ENCODE measurements at regions not wholly inside any gene's neighbourhood (a gene's known extent, or its start where the extent isn't known, plus 50 kb on each side); places are given as distances from the start of the nearest gene placed in this dataset.

DNA sequence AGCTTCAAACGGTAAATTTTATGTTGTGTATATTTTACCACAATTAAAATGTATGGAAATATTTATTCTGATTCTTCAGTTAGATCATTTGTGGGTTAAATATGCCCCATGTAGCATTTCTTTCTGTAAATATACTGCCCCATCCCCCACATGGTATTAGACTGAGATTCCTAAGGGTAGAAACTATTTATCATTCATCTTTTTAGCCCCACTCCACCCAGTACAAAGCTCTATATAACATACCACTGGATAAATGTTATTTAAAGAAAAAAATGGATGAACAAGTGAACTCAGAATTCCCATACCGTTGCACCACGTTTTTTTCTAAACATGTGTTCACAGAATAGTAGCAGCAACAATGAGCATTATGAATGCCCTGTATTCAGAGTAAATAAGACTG lies 234.0 kb upstream of the IRF2BP2 start:
- H3K4me3 ChIP-seq (ENCODE audit: low read length), result no peak overlapping the region
- DNase-seq (ENCODE audit: low read depth), result no peak
- TF ChIP-seq, protein P1, sequence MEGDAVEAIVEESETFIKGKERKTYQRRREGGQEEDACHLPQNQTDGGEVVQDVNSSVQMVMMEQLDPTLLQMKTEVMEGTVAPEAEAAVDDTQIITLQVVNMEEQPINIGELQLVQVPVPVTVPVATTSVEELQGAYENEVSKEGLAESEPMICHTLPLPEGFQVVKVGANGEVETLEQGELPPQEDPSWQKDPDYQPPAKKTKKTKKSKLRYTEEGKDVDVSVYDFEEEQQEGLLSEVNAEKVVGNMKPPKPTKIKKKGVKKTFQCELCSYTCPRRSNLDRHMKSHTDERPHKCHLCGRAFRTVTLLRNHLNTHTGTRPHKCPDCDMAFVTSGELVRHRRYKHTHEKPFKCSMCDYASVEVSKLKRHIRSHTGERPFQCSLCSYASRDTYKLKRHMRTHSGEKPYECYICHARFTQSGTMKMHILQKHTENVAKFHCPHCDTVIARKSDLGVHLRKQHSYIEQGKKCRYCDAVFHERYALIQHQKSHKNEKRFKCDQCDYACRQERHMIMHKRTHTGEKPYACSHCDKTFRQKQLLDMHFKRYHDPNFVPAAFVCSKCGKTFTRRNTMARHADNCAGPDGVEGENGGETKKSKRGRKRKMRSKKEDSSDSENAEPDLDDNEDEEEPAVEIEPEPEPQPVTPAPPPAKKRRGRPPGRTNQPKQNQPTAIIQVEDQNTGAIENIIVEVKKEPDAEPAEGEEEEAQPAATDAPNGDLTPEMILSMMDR (conservative IDR thresholded peaks at IDR 0.05; ENCODE audit: low read depth, low read length), result no peak

DNA sequence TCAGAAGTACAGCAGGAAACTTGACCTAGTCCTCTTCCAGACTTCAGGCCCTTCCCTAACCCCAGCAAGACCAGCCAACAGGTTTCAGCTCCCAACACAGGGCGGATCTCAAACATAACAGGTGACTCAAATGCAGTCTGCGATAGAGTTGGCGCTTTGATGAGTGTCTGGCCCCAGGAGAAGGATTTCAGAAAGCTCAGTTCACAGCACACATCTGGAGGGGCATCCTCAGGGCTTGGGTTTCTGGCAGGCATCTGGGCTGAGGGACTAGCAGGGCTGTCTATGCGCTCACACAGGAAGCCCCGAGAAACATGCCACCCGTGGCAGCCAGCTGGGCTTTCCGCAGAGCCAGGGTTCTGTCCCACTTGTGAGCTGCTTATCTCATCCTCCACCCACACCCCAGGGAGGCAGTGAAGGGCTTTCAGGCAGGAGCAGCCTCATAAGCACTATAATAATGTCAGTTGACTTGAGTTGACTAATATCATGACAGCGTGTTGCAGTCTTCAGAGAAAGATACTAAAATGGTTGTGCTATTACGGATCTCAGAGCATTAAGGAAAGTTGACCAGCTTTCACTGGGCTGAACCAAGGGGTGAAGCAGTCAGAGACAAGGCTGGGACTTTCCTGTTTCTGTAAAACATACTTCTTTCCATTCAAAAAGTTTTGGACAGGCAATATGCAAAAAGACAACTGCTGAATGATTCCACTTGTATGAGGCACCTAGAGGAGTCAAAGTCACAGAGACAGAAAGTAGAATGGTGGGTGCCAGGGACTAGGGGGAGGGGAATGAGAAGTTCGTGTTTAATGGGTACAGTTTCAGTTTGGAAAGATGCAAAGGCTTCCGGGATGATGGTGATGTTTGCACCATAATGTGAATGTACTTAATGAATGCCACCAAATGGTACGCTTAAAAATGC lies 233.0 kb upstream of the IRF2BP2 start:
- no peak overlapping the region for H3K4me3 ChIP-seq (ENCODE audit: low read length)
- TF ChIP-seq, protein P1 (conservative IDR thresholded peaks at IDR 0.05; ENCODE audit: low read depth, low read length), result no peak
- DNase-seq (ENCODE audit: low read depth), result no peak

DNA sequence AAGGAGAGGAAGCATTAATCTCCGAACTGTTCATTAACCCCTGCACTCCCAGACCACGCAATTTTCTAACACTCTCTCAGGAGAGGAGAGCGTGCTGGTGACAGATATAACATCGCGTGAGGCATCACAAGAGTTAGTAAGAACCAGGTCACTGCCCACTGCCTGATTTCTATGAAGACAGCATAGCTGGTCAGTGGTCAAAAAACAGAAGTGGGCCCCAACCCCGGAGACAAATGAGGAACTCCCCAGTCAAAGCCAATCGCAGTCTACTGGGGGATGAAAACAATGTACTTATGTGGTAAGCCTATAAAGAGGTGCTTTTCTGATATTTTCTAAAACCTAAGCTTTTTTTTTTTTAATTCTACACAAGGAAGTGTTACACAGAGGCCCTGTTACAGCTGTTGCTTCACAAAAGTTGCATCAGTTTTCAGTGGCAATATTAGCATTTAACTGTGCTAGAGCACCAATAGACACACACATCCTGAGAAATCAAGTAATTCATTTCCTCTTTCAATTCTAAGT lies 231.8 kb upstream of the IRF2BP2 start:
- no peak overlapping the region for H3K4me3 ChIP-seq (ENCODE audit: low read length)
- TF ChIP-seq, protein P1 (conservative IDR thresholded peaks at IDR 0.05; ENCODE audit: low read depth, low read length), result no peak
- no peak for DNase-seq (ENCODE audit: low read depth)

DNA sequence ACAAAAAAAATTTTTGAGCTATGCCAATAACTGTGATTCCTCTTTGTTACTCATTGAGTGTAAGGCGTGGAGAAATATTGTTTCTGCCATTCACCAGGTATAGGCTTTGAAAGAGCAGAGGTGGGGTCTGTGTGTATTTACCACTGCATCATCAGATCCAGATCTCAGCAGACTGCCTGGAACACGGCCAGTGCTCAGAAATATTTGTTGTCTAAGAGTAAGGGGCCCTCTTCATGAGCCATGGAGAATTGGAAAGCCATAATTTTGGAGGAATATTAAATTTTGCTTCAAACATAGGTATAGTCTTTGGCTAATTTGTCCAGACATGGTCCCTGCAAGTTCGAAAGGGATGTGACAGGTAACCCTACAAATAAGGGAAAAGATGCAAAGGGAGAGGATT lies 231.3 kb upstream of the IRF2BP2 start:
- no peak overlapping the region for H3K4me3 ChIP-seq (ENCODE audit: low read length)
- TF ChIP-seq, protein P1 (conservative IDR thresholded peaks at IDR 0.05; ENCODE audit: low read depth, low read length), result no peak
- no peak for DNase-seq (ENCODE audit: low read depth)

DNA sequence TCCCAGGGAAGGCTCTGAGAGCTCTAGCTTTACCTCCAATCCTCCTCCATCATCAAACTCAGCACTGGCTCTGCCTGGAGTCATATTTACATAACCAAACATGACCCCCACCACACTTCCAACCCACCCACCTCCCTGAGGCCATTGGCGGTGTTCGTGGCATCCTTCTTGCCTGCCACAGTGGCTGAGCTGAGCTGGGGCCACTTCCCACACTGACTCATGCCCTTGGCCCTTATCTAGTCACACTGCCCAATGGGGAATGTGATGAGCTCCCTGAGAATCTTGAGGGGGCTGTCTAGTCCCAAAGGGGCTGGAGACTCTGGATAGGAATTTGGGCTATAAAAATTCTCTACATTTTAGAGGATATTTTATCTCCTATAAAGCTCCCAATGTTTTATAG lies 230.9 kb upstream of the IRF2BP2 start:
- no peak for DNase-seq (ENCODE audit: low read depth)
- H3K4me3 ChIP-seq (ENCODE audit: low read length), result no peak overlapping the region
- TF ChIP-seq, protein P1 (conservative IDR thresholded peaks at IDR 0.05; ENCODE audit: low read depth, low read length), result no peak

DNA sequence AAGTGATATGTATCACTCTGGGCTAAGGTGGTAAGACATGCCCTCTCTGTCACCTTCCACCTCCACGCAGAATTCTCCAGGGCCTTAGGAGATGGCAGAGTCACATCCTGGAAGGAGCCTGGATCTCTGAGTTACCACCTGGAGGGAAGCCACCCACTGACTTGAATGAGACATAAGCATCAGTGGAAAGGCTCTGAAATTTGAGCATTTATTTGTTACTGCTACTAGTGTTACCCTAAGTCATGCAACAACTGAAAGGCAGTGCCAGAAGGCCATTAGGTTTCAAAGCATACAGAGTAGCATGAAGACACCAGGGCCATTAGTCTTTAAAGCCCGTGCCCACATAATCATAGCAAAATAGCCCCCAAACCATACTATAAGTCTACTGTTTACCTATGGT lies 230.3 kb upstream of the IRF2BP2 start:
- DNase-seq (ENCODE audit: low read depth), result no peak
- H3K4me3 ChIP-seq (ENCODE audit: low read length), result no peak overlapping the region
- TF ChIP-seq, protein P1 (conservative IDR thresholded peaks at IDR 0.05; ENCODE audit: low read depth, low read length), result no peak

DNA sequence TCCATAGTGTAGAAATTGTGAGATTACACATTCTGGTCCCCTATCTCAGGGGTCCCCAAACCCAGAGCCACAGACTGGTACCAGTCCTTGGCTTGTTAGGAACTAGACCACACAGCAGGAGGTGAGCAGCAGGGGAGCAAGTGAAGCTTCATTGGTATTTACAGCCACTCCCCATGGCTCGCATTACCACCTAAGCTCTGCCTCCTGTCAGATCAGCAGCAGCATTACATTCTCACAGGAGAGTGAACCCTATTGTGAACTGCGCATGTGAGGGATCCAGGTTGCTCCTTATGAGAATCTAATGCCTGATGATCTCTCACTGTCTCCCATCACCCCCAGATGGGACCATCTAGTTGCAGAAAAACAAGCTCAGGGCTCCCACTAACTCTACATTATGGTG lies 229.7 kb upstream of the IRF2BP2 start:
- TF ChIP-seq, protein P1 (conservative IDR thresholded peaks at IDR 0.05; ENCODE audit: low read depth, low read length), result no peak
- no peak overlapping the region for H3K4me3 ChIP-seq (ENCODE audit: low read length)
- DNase-seq (ENCODE audit: low read depth), result no peak

Measured in retinal pigment epithelial cell (primary cell).